Stimulated activated CD4-positive, alpha-beta T cell treated with anti-CD3 and anti-CD28 coated beads, TNF-alpha, amount 100 ng/mL, for 4 hours (primary cell): ENCODE measurements at regions not wholly inside any gene's neighbourhood (a gene's known extent, or its start where the extent isn't known, plus 50 kb on each side); places are given as distances from the start of the nearest gene placed in this dataset.
"Not testable (repeated sequence)": the region's sequence is repeated elsewhere in the genome, so short reads cannot be mapped to it uniquely, and the experiment has no call there.

ENCODE experiments used
- DNase-seq, 3 experiments: peaks; one replicate each; pipeline ENCODE4 v3.0.0-alpha.2; 2020; ENCODE audit warnings: low read depth in 3 of 3

DNA sequence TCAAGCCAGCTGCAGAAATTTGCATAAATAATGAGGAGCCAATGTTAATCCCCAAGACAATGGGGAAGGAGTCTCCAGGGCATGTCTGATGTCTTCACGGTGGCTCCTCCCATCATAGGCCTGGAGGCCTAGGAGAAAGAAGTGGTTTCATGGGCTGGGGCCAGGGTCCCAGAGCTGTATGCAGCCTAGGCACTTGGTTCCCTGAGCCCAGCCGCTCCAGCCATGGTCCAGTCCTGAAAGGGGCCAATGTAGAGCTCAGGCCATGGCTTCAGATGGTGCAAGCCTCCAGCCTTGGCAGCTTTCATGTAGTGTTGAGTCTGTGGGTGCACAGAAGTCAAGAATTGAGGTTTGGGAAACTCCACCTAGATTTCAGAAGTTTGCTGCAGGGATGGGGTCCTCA lies 628.2 kb upstream of the GRIA3 start:
- DNase-seq, result no peak

DNA sequence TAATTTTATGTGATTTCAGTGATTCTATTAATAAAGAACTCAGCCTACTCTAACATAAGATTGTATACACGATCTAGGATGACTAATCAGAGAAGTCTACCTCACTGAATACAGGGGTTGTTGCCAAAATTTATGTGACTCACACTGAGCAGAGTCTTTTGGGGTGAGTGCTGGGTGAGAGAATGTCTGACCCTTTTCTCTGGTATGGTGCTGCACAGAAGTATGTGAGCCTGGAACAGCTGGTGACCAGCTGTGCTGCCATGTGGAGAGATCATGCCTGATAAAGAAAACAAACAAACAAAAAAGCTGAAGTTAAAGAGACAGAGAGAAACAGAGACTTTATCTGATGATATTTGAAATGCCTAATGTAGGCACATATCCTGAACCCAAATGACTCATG lies 618.1 kb upstream of the GRIA3 start:
- DNase-seq, result no peak

DNA sequence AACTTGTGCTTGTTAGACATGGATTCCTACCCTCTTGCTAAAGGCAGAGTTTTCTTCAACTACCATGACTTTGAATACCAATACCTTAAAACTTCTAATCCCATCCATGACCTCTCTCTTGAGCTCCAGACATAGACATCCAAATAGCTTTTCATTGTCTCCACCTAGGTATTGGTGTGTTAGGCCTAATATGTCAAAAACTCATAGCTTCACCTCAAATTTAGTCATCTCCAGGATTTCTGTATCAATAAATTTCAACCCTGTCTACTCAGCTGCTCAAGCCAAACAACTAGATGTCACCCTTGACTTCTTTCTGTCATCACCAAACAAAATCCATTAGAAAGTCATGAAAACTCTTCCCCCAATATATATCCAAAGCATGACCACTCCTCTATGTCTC lies 617.7 kb upstream of the GRIA3 start:
- no peak for DNase-seq

DNA sequence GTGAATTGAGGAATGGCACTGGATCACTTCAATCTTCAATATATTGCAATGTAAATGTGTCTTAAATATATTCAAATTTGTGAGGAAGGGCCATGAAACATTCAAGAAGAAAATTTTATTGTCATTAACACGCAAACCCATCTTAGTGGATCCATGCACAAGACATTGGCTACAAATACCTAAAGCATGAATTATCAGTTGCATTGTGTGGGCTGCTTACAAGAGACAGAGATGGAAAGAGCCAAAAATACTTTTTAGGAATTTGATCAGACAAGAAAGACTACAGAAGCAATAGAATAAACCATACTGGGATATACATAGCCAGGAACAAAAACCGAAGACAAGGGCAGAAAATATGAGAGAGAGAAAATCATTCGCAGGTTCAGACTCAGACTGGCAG lies 616.2 kb upstream of the GRIA3 start:
- DNase-seq, result no peak

DNA sequence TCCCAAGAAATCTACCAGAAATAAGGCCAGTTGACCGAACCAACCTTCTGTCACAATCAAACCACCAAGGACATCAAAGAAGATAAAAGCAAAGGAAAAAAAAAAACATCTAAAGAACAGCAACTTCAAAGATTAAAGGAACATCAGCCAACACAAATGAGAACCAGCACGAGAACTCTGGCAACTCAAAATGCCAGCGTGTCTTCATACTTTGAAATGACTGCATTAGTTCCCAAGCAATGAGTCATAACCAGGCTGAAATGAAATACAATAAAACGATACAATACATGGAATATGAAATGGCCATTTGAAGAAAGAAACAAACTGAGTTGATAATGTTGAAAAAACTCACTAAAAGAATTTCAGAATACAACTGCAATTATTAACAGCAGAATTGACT lies 611.6 kb upstream of the GRIA3 start:
- no peak for DNase-seq

DNA sequence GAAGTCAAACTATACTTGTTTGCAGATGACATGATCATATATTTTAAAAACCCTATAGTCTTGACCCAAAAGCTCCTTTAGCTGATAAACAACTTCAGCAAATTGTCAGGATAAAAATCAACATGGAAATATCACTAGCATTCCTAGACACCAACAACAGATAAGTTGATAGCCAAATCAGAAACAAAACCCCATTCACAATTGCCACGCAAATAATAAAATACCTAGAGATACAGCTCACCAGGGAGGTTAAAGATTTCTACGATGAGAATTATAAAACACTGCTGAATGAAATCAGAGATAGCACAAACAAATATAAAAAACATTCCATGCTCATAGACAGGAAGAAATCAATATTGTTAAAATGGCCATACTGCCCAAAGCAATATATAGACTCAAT lies 605.0 kb upstream of the GRIA3 start:
- DNase-seq, result no peak

DNA sequence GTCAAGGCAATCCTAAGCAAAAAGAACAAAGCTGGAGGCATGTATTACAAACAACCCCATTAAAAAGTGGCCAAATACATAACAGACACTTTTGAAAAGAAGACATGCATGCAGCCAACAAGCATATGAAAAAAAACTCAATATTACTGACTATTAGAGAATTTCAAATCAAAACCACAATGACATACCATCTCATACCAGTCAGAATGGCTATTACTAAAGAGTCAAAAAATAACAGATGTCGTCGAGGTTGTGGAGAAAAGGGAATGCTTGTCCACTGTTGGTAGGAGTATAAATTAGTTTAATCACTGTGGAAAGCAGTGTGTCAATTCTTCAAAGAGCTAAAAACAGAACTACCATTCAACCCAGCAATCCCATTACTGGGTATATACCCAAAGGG lies 604.6 kb upstream of the GRIA3 start:
- no peak for DNase-seq

DNA sequence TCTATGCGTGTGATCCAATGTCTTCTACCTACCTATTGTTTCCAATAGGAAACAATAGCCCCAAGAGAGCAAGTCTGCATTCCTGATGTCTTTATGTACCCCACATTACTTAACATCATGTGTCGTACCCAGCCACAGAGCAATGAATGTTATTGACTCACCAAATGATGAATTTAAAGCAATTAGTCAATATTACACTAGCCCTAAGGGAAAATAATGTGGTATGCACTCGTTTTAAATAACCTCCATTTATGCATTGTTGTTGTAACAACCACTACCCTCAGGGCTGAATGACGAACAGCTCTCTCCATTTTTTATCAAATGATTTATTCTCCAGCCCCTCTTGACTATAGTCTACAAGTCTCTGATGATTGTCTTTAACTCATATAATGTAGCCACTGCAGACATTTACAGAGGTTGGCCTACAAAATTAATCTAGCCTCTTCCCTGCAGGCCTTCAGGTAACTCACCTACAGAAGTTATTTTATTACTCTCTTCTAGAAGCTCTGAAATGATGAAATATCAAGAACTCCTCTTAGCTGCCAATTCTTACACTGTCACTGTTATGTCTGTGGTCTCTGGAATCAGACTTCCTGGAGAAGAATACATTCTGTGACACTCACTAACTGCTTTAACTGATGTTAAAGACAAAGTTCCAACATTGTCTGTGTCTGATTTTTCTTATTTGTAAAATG lies 601.7 kb upstream of the GRIA3 start:
- no peak for DNase-seq

DNA sequence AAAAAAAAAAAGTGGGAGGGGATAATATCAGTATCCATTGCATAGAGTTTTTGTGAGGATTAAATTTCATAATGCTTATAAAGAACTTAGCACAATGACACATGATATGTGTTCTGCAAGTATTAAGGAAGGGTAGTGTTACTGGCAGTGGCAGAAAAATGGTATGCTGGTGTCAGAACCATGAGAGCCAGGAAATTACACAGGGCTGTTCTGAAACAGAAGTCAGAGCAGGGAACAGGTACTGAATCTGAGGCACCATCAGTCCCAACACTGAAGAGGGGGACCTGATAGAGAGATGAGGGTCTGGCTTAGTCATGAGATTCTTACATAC lies 601.1 kb upstream of the GRIA3 start:
- no peak for DNase-seq

DNA sequence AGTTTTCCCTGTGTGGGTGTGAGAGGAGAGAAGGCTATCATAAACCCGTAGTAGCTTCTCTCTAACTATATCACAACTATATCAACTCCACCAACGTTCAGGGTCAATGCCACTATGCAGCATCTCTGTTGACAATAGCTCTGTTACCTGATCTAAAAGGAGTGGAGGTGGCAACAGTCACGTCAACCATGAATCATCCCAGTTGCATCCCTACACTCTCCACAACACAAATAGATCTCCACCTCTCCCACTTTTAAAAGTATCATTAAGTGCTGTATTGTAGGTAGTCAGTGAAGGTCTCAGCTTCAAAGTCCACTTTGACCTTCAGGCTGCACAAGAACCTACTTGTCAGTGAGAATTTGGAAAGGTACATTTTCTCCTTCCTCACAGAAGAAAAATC lies 600.5 kb upstream of the GRIA3 start:
- no peak for DNase-seq

DNA sequence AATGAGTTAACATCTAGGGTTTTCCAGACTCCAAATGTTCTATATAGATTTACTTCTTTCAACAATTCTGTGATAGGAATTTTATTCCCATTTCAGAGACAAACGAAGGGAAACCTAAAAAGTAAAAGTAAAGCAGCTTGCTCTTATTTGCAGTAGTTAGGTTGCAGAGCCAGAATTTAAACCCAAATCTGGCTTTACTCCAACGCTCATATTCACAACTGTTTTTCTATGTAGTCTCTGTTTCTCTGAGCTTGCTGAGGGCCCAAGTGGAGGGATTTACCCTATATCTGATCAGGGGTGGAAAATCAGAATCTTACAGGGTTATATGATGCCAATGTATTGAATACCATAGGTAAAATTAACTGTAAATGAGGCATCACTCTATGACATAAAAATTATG lies 599.1 kb upstream of the GRIA3 start:
- no peak for DNase-seq

DNA sequence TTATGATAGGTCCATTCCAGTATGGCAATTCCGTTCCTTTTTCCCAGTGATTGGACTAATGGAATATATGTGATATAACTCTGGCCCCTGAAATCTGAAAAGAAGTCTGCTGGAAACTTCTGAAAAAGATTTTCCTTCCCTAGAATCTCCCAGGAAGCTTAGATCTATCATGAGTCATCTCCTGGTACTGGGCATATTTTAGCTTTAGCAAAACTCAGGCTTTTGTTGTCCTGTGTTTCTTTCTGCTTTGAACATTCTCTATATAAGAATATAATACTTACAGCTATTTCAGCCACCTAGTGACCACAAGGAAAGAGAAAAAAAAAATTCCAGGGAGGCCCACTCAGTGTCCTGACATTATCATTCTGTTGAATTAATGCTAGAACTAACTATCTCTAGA lies 597.2 kb upstream of the GRIA3 start:
- no peak for DNase-seq

DNA sequence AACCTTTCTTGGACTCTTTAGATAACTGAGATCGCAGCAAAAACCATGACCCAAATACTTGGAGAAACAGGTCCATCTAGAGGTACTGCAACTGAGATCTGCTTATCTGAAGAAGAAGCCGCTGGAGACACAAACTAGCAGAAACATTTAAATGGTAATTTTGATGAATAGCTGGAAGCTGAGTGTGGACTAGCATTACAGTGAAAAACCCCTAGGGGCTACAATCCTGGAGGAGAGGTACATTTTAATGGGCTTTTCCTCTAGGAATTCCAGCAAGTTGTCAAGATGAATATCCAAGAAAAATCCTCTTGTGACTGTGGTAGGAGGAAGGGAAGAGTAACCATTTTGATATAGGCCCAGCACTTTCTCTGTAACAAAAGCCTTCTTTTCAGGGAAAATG lies 592.5 kb upstream of the GRIA3 start:
- DNase-seq, result no peak

DNA sequence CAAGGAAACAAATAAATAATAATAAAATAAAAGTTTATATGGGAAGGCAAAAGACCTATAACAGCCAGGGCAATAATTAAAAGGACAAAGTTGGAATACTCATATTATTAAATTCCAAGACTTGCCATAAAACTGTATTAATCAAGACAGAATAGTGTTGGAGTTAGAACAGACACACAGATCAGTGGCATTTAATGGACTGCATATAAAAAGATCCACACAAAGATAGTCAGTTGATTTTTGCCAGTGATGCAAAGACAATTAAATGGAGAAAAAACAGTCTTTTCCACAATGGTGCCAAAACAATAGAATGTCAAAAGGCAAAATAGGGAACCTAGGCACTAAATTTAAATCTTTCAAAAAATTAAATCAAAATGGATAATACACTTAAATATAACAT lies 587.1 kb upstream of the GRIA3 start:
- DNase-seq, result no peak

DNA sequence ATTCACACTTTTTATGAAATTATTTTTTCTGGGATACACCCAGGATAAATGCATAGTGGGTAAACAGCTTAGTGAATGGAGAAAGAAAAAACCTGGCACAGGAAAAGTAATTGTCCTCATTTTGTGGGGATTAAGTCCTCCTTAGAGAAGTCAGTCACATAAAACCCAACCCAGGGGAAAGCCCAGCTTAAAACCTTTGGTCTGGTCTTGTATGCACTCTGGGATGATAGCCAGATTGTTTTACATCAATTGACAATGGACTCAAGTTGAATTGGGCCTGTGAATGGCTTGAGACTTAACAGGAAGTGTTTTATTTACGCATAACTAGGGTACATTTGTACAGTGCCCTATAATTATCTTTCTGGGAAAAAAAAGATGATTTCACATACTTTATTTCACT lies 561.3 kb upstream of the GRIA3 start:
- no peak for DNase-seq

DNA sequence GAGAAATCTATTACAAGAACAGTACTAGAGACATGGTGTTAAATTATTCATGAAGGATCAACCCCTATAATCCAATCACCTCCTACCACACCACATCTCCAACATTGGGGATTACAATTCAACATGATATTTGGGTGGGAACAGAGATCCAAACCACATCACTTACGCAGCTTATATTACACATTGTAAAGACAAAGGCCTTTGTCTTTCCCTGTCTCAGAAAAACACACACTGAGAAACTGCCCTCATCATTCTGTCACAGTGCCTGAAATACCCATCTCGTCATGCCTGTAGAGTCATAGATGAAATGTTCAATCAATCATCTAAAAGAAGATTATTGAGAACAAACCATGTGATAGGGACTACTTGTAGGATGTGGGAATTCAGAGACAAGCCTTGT lies 558.8 kb upstream of the GRIA3 start:
- no peak for DNase-seq

DNA sequence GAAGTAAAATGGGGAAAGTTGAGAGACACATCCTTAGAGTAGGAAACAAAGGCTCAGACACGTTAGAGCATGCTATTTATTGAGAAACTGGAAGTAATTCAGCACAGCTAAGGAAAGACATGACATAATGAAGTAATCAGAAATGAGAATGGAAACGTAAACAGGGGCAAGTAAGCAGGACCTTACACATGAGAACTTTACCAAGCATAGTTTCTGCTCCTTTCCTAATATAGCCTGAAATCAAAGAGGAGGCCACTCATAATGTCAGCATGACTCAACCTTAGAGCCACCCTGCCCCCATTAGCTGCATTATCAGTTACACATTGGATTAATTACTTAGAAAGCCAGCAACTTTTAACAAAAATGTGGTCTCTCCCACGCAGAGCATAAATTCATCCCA lies 558.3 kb upstream of the GRIA3 start:
- DNase-seq, result no peak

DNA sequence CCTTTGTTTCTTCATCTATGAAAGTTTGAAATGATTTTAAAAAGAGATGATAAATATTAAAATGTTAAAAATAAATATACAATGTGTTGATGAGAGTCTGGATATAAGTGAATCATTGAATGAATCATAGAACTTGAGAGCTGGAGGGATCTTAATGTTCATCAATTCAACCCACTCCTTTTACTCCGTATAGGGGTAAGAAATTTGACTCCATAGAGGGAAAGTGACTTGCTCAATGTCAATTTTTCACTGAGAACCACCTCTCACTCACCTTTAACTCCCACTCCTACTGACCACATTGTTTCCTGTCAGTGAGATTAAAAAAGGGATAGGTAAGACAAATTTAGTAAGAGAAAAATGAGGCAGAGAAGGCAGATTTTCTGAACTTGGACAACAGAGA lies 557.2 kb upstream of the GRIA3 start:
- DNase-seq, result no peak

DNA sequence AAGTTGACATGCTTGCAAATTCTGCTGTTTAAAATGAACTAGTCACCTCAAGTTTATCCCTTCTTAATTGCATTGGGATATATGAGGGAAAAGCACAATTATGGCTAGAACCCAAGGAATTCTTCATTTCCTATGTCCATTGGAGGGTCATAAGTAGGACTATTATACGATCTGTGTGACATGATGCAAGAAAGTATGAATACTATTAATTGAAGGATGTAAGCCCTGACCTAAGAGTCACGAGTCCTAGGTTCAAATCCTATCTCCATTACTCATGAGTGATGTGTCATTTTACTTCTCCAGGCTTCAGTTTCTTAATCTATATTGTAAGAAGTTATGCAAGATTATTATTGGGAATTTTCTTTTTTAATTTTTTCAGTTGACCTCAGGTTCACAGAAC lies 542.9 kb upstream of the GRIA3 start:
- no peak for DNase-seq

DNA sequence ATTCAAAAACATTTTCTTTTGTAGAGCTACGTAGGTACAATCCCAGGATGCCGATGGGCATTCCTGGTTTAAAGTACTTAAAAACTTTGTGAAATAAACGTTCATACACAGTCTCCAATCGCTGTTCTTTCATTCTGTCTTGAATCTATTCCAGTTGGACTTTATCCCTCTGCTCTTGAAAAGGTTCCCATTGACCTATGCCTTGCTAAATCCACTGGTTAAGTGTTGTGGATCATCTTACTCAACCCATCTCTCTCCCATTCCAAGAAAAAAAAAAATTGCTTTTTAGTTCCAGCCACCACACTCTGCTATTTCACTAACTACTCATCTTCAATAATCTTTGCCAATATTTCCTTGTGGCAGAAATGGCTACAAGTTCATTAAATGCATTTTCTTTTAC lies 542.3 kb upstream of the GRIA3 start:
- DNase-seq, result no peak

DNA sequence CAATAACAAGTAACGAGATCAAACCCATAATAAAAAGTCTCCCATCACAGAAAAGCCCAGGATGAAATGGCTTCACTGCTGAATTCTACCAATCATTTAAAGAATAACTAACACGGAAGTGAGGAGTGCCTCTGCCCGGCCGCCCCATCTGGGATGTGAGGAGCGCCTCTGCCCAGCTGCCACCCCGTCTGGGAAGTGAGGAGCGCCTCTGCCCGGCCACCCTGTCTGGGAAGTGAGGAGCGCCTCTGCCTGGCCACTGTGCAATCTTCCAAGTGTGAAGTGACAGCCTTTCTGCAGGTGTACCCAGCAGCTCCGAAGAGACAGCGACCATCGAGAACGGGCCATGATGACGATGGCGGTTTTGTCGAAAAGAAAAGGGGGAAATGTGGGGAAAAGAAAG lies 528.8 kb upstream of the GRIA3 start:
- not testable (repeated sequence) for DNase-seq

DNA sequence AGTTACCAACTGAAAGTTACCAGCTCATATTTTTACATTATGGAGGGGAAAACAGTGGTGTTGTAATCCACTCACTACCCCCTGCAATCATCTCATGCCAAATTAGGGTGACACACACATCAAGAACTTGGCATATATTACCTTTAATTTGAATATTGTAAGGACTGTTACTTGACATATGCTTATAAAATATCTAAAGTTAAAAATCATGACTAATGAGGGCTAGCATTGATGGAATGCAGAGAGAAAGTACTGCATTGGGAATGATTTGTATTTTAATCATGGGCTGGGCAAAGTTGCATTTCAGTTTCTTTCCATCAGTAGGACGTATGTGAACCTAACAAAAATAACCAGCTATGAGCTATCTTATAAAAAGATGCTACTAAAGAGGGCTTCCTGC lies 517.5 kb upstream of the GRIA3 start:
- DNase-seq, result no peak

DNA sequence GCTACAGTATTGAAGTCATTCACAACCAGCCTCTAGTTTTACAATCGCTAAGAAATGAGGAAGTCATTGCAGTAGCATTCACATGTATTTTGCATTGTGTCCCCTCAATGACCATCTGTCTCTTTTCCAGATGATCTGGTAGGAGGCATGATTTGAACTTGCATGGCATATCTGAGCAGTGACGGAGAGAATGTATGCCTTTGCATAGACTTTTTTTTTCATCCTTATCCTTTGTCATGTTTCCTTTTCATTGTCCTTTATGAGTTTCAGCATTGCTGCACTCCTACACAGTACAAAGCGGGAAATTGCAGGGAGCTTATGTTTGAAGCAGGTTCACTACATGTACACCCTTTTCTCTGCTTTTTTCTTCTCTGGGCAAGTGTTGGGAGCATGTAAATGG lies 516.4 kb upstream of the GRIA3 start:
- no peak for DNase-seq

DNA sequence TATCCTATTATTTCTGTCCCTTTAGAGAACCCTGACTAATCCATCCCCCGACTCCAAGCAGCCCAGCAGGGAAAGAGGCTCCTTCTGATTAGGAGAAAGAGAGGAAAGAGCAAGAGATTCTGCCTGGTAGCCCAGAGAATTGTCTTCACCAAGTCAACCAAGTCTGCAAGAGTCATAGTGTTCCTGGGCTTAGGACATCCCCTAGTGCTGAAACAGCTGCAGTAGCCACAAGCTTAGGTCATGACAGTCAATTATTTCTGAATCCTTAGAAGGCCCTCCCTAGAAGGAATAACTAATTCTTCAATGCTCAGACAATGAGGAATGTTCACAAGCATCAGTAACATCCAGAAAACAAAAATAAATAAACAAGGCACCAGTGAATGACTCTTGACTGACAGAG lies 480.3 kb upstream of the GRIA3 start:
- DNase-seq, result no peak

DNA sequence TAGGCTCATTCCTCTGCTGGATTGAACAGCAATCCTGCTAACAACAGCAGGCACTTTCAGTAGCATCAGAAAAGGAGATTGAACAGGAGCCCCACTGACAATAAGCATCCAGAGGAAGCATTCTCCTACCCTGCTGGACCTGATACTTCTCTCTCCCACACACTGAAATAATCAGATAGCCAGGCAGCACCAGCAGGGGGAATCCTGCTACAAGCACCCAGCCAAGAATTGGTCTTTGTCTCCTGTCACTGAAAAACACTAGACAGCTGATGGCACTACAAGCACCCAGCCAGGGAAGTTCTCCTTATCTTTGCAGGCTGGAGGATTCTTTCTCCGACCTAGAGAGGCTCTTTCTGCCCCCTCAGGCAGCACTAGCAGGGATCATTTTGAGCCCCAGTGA lies 444.3 kb upstream of the GRIA3 start:
- DNase-seq, result no peak
